Left cardiac atrium (tissue), 4 donors: ENCODE measurements at regions not wholly inside any gene's neighbourhood (a gene's known extent, or its start where the extent isn't known, plus 50 kb on each side); places are given as distances from the start of the nearest gene placed in this dataset.

Source experiments
- ATAC-seq, 2 donors: fragments of 200-7000 bp; cut with Tn5 transposase; one replicate each; pipeline ENCODE4 v1.9.1; 2020; ENCODE audit warnings: mild to moderate bottlenecking in 2 of 2, moderate library complexity in 2 of 2
- DNase-seq: peaks from one replicate; pipeline ENCODE4 v3.0.0-alpha.2; 2020
- intact Hi-C, 2 donors: fragments of 100-400 bp; cut with DNase I; formaldehyde crosslinking; loops; one replicate each; pipeline versions ENCODE4 v1.14.1 to v1.15.1; 2022 to 2023
- donor health status: DM: no; HTN: yes; CAD: no.
- donor health status: DM: no; HTN: yes; CAD: no; lungs with severe emphysema.
- donor health status: DM: yes; HTN: yes; CAD: no.
- donor health status: Dilated cardiomyopathy.

- DNase-seq, result no peak
- ATAC-seq, result no peak
- intact Hi-C loops, result no loop called here
Observed at GRCh38 chr2:21694079-21694878, 570.5 kb downstream of the TDRD15 start.

GRCh38 chr2:21696900-21697299 lies 573.1 kb downstream of the TDRD15 start:
- intact Hi-C loops, result no loop called here
- ATAC-seq (no peak), DNase-seq (no peak)

- no peak for DNase-seq
- intact Hi-C loops, result no loop called here
- no peak for ATAC-seq
Observed at GRCh38 chr2:21700644-21701043, 576.9 kb downstream of the TDRD15 start.

- intact Hi-C loops, result no loop called here
- DNase-seq (peak; percentile 45), ATAC-seq (peak; percentile 93 to 95)
Observed at GRCh38 chr2:21710031-21710430, 586.3 kb downstream of the TDRD15 start.

GRCh38 chr2:21710496-21710895 lies 586.7 kb downstream of the TDRD15 start:
- DNase-seq, result no peak
- peak; percentile 25 to 42 for ATAC-seq
- intact Hi-C loops, result no loop called here

- ATAC-seq (peak; percentile 59 to 73), DNase-seq (no peak)
- intact Hi-C loops, result loop anchor here in 1 of 2 donors (5.0 kb wide), 1 partner anchor 36 kb away; no protein-coding TSS in a partner anchor
Observed at GRCh38 chr2:21715887-21716286, 592.1 kb downstream of the TDRD15 start.

GRCh38 chr2:21727101-21727500 lies 603.3 kb downstream of the TDRD15 start:
- ATAC-seq (no peak), DNase-seq (no peak)
- intact Hi-C loops, result no loop called here

- DNase-seq (no peak), ATAC-seq (no peak)
- intact Hi-C loops, result no loop called here
Observed at GRCh38 chr2:21728133-21728532, 604.4 kb downstream of the TDRD15 start.

GRCh38 chr2:21730141-21730540 lies 606.4 kb downstream of the TDRD15 start:
- no peak for DNase-seq
- ATAC-seq, result no peak
- intact Hi-C loops, result no loop called here

- intact Hi-C loops, result no loop called here
- peak in 1 of 2 donors; percentile 43 for ATAC-seq
- DNase-seq, result no peak
Observed at GRCh38 chr2:21740484-21740883, 616.7 kb downstream of the TDRD15 start.

GRCh38 chr2:21746499-21746898 lies 622.7 kb downstream of the TDRD15 start:
- DNase-seq, result no peak
- intact Hi-C loops, result no loop called here
- ATAC-seq, result no peak

- intact Hi-C loops, result no loop called here
- DNase-seq (no peak), ATAC-seq (no peak)
Observed at GRCh38 chr2:21748501-21748900, 624.7 kb downstream of the TDRD15 start.

GRCh38 chr2:21754164-21754788 lies 630.5 kb downstream of the TDRD15 start:
- intact Hi-C loops, result loop anchor here in 1 of 2 donors (5.0 kb wide), 1 partner anchor 37 kb away; no protein-coding TSS in a partner anchor
- DNase-seq (no peak), ATAC-seq (no peak)

- peak; percentile 53 for DNase-seq
- intact Hi-C loops, result no loop called here
- peak; percentile 91 to 93 for ATAC-seq
Observed at GRCh38 chr2:21757805-21758430, 634.1 kb downstream of the TDRD15 start.

GRCh38 chr2:21759819-21760218 lies 636.1 kb downstream of the TDRD15 start:
- ATAC-seq, result no peak
- no peak for DNase-seq
- intact Hi-C loops, result no loop called here

GRCh38 chr2:21761361-21761760 lies 637.6 kb downstream of the TDRD15 start:
- DNase-seq (no peak), ATAC-seq (no peak)
- intact Hi-C loops, result no loop called here

GRCh38 chr2:21763501-21763900 lies 639.7 kb downstream of the TDRD15 start:
- no peak for ATAC-seq
- intact Hi-C loops, result no loop called here

GRCh38 chr2:21770787-21771186 lies 647.0 kb downstream of the TDRD15 start:
- intact Hi-C loops, result no loop called here
- ATAC-seq (no peak), DNase-seq (no peak)

More at GRCh38 chr2:21763501-21763900, 639.7 kb downstream of the TDRD15 start:
- DNase-seq, result no peak

GRCh38 chr2:21772624-21773023 lies 648.9 kb downstream of the TDRD15 start:
- ATAC-seq (peak in 1 of 2 donors; percentile 91), DNase-seq (no peak)
- intact Hi-C loops, result no loop called here

GRCh38 chr2:21773168-21773567 lies 649.4 kb downstream of the TDRD15 start:
- DNase-seq (no peak), ATAC-seq (peak in 1 of 2 donors; percentile 78)
- intact Hi-C loops, result no loop called here
